ENCODE measurements at regions not wholly inside any gene's neighbourhood (a gene's known extent, or its start where the extent isn't known, plus 50 kb on each side); places are given as distances from the start of the nearest gene placed in this dataset.
"Not testable (repeated sequence)": the region's sequence is repeated elsewhere in the genome, so short reads cannot be mapped to it uniquely, and the experiment has no call there.

- no TSS peak for BruUV-seq (replicated peaks)
- no peak for TF ChIP-seq REST (IDR thresholded peaks at IDR 0.05; ENCODE audit: insufficient read depth in 1 of 2, low read depth in 2 of 2, low read length in 1 of 2)
- no peak for TF ChIP-seq POLR2AphosphoS5 (IDR thresholded peaks at IDR 0.05; ENCODE audit: low read depth, low read length)
- TF ChIP-seq, protein P1, sequence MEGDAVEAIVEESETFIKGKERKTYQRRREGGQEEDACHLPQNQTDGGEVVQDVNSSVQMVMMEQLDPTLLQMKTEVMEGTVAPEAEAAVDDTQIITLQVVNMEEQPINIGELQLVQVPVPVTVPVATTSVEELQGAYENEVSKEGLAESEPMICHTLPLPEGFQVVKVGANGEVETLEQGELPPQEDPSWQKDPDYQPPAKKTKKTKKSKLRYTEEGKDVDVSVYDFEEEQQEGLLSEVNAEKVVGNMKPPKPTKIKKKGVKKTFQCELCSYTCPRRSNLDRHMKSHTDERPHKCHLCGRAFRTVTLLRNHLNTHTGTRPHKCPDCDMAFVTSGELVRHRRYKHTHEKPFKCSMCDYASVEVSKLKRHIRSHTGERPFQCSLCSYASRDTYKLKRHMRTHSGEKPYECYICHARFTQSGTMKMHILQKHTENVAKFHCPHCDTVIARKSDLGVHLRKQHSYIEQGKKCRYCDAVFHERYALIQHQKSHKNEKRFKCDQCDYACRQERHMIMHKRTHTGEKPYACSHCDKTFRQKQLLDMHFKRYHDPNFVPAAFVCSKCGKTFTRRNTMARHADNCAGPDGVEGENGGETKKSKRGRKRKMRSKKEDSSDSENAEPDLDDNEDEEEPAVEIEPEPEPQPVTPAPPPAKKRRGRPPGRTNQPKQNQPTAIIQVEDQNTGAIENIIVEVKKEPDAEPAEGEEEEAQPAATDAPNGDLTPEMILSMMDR (IDR thresholded peaks at IDR 0.05), result no peak
- TF ChIP-seq SIN3A (IDR thresholded peaks at IDR 0.05; ENCODE audit: borderline replicate concordance, insufficient read depth, low read depth, low read length), result no peak
- no peak for TF ChIP-seq TCF7L2 (IDR thresholded peaks at IDR 0.05; ENCODE audit: low read depth, low read length)
- no peaks in the 10 kb centered on the region for H3K36me3 ChIP-seq (ENCODE audit: control insufficient read depth, insufficient read depth, low read length)
- H3K27me3 ChIP-seq (ENCODE audit: control insufficient read depth, insufficient read depth, low read length), result no peaks in the 10 kb centered on the region
- no peak for ATAC-seq
- POLR2A ChIA-PET, result no interaction called here
- DNase-seq (ENCODE audit: low read depth, low spot score), result no peak
- no peak overlapping the region for H3K4me3 ChIP-seq (ENCODE audit: low read depth in 2 of 2, low read length in 2 of 2)
- no peaks in the 10 kb centered on the region for H3K9me3 ChIP-seq (ENCODE audit: control insufficient read depth, insufficient read depth, low read depth, low read length)
- H3K4me1 ChIP-seq (ENCODE audit: control insufficient read depth, insufficient read depth, low read length), result no peaks in the 10 kb centered on the region
- in situ Hi-C loops (cut with HindIII; ENCODE audit: low pct_unique_long_range_greater_than_20kb, low sequenced_read_pairs), result no loop called here
- no peak overlapping the region for H3K27ac ChIP-seq (ENCODE audit: low read length)
- CTCF ChIA-PET, result no interaction called here
- intact Hi-C loops (cut with micrococcal nuclease; ENCODE audit: unreplicated experiment), result no loop called here
Observed at GRCh38 chr1:175250027-175250426, 57.5 kb upstream of the KIAA0040 start.

DNA sequence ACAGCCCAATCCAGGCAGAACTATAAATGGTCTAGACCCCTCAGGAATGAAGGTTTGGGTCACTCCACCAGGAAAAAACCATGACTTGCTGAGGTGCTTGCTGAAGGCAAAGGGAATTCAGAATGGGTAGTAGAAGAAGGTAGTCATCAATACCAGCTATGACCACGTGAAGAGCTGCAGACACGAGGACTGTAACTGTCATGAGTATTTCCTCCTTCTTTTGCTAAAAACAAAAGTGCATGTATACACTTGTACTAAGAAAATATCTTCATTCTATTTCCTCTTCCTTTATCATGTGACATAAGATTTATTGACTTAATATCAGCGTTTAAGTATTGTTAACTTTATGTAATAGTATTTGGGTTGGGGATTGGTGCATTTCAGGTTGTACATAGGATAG is 55.5 kb upstream of the KIAA0040 start:
- H3K4me1 ChIP-seq (ENCODE audit: control insufficient read depth, insufficient read depth, low read length); H3K9me3 ChIP-seq (ENCODE audit: control insufficient read depth, insufficient read depth, low read depth, low read length); CTCF ChIA-PET; POLR2A ChIA-PET; DNase-seq (ENCODE audit: low read depth, low spot score); H3K27ac ChIP-seq (ENCODE audit: low read length); in situ Hi-C loops (cut with HindIII; ENCODE audit: low pct_unique_long_range_greater_than_20kb, low sequenced_read_pairs); ATAC-seq; H3K4me3 ChIP-seq (ENCODE audit: low read depth in 2 of 2, low read length in 2 of 2); H3K36me3 ChIP-seq (ENCODE audit: control insufficient read depth, insufficient read depth, low read length); H3K27me3 ChIP-seq (ENCODE audit: control insufficient read depth, insufficient read depth, low read length); intact Hi-C loops (cut with micrococcal nuclease; ENCODE audit: unreplicated experiment); BruUV-seq (replicated peaks): not testable (repeated sequence)

GRCh38 chr1:175247056-175247455 is 54.5 kb upstream of the KIAA0040 start:
- CTCF ChIA-PET, ATAC-seq: not testable (repeated sequence)

More at GRCh38 chr1:175247056-175247455, 54.5 kb upstream of the KIAA0040 start:
- H3K4me1 ChIP-seq (ENCODE audit: control insufficient read depth, insufficient read depth, low read length); H3K36me3 ChIP-seq (ENCODE audit: control insufficient read depth, insufficient read depth, low read length); in situ Hi-C loops (cut with HindIII; ENCODE audit: low pct_unique_long_range_greater_than_20kb, low sequenced_read_pairs); H3K27ac ChIP-seq (ENCODE audit: low read length); intact Hi-C loops (cut with micrococcal nuclease; ENCODE audit: unreplicated experiment); BruUV-seq (replicated peaks); H3K9me3 ChIP-seq (ENCODE audit: control insufficient read depth, insufficient read depth, low read depth, low read length); H3K4me3 ChIP-seq (ENCODE audit: low read depth in 2 of 2, low read length in 2 of 2); DNase-seq (ENCODE audit: low read depth, low spot score); POLR2A ChIA-PET; H3K27me3 ChIP-seq (ENCODE audit: control insufficient read depth, insufficient read depth, low read length): not testable (repeated sequence)
